ENCODE measurements at regions not wholly inside any gene's neighbourhood (a gene's known extent, or its start where the extent isn't known, plus 50 kb on each side); places are given as distances from the start of the nearest gene placed in this dataset.
"Not testable (repeated sequence)": the region's sequence is repeated elsewhere in the genome, so short reads cannot be mapped to it uniquely, and the experiment has no call there.

DNA sequence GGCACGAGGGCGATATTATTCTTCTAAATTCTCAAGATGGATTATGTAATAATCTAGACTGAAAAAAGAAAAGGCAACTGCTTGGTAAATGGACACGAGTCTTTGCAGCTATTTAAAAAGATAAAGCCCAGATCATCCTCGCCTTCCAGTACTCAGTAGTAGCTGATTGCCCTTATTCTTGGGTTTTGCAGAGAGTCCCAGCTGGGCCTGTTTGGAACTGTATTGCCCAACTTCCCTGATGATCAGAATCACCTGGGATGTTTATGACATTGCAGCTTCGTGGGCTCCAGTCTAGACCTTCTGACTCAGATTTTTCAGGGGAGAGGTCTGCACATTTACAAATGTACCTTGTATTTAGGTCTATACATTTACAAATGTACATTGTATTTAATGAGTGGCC, 213.5 kb downstream of the RAB11FIP4 start:
- 72 to 80% methylated on average over 5 of the region's 5 CpGs for WGBS, 2 donors
- no peak for DNase-seq
- no peak overlapping the region for H3K4me3 ChIP-seq
- no peaks in the 10 kb centered on the region for H3K27me3 ChIP-seq
- intact Hi-C loops (cut with DNase I): no loop called here
- H3K4me1 ChIP-seq: no peaks in the 10 kb centered on the region
- ATAC-seq: no peak
- no peaks in the 10 kb centered on the region for H3K9me3 ChIP-seq
- no peak overlapping the region for H3K27ac ChIP-seq
- H3K36me3 ChIP-seq (replicated peaks in 1 of 2; ENCODE audit: insufficient read depth in 1 of 2, low read depth in 2 of 2): no peaks in the 10 kb centered on the region
- TF ChIP-seq, protein P1, sequence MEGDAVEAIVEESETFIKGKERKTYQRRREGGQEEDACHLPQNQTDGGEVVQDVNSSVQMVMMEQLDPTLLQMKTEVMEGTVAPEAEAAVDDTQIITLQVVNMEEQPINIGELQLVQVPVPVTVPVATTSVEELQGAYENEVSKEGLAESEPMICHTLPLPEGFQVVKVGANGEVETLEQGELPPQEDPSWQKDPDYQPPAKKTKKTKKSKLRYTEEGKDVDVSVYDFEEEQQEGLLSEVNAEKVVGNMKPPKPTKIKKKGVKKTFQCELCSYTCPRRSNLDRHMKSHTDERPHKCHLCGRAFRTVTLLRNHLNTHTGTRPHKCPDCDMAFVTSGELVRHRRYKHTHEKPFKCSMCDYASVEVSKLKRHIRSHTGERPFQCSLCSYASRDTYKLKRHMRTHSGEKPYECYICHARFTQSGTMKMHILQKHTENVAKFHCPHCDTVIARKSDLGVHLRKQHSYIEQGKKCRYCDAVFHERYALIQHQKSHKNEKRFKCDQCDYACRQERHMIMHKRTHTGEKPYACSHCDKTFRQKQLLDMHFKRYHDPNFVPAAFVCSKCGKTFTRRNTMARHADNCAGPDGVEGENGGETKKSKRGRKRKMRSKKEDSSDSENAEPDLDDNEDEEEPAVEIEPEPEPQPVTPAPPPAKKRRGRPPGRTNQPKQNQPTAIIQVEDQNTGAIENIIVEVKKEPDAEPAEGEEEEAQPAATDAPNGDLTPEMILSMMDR (IDR thresholded peaks at IDR 0.05): no peak
- no peak for TF ChIP-seq POLR2A (IDR thresholded peaks at IDR 0.05)

DNA sequence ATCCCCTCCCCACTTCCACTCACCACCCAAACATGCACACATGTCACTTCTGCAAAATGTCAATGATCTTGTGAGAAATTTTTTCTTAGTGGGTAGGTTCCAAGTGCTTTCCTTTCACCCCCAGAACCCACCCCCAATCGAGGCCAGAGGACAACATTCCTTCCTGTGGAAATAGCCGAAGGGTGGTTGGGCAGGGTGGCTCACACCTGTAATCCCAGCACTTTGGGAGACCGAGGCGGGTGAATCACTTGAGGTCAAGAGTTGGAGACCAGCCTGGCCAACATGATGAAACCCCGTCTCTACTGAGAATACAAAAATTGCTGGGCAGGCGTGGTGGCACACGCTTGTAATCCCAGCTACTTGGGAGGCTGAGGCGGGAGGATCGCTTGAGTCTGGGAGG, 208.7 kb downstream of the RAB11FIP4 start:
- WGBS, 2 donors: 91% methylated on average over 9 of the region's 9 CpGs
- H3K36me3 ChIP-seq (replicated peaks in 1 of 2; ENCODE audit: insufficient read depth in 1 of 2, low read depth in 2 of 2); H3K4me3 ChIP-seq; H3K9me3 ChIP-seq; H3K27ac ChIP-seq; intact Hi-C loops (cut with DNase I); ATAC-seq; DNase-seq; H3K27me3 ChIP-seq: not testable (repeated sequence)
- peaks cover 11% of the 10 kb centered on the region for H3K4me1 ChIP-seq

DNA sequence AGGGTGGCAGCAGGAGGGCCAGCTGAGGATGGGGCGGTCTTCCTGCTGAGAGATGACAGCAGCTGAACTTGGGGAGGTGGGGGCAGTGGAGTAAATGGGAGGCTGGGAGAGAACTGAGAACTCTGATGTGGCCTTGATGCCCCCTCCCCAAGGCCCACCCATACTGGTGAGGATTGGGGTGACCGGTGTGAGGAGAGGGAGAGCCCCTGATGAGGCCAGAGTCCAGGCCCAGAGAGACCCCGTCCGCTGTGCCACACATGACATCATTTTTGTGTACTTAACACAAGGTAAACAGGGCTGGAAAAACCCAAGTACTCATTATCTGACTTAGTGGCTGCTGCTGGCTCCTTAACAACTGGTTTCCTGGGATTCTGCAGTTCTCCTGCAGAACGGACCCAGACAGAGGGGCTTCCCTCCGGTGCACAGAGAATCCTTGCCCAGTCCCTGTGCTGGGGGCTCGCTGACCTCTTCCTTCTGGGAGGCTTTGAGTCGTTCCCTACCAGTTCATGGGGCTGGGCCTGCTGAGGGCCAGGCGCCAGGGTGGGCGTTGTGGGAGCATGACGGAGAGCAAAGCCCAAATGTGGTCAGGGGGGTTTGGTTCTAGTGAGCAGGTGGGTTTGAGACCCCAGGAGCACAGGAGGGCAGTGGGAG, 207.6 kb downstream of the RAB11FIP4 start:
- intact Hi-C loops (cut with DNase I): no loop called here
- ATAC-seq: peak; percentile 64
- Histone ChIP-seq H3K9me3 (no peaks in the 10 kb centered on the region), H3K27ac (peak overlapping the region in 1 of 4 donors; percentile 11), H3K36me3 (replicated peaks in 1 of 2; ENCODE audit: insufficient read depth in 1 of 2, low read depth in 2 of 2) (no peaks in the 10 kb centered on the region), H3K4me1 (peaks cover 11% of the 10 kb centered on the region), H3K4me3 (no peak overlapping the region), H3K27me3 (no peaks in the 10 kb centered on the region)
- TF ChIP-seq, protein P1 (IDR thresholded peaks at IDR 0.05): no peak
- TF ChIP-seq POLR2A (IDR thresholded peaks at IDR 0.05): no peak
- DNase-seq: peak in 2 of 4 donors; percentile 41
- 47 to 55% methylated on average over 8 to 9 of the region's 11 CpGs for WGBS, 2 donors

- H3K27ac ChIP-seq: no peak overlapping the region
- 50 to 67% methylated on average over 4 of the region's 4 CpGs for WGBS, 2 donors
Measured at GRCh38 chr17:31598399-31598782, 206.9 kb downstream of the RAB11FIP4 start.

GRCh38 chr17:31597646-31598398, 206.3 kb downstream of the RAB11FIP4 start:
- intact Hi-C loops (cut with DNase I): no loop called here
- H3K9me3 ChIP-seq: no peaks in the 10 kb centered on the region
- DNase-seq (no peak), ATAC-seq (no peak)
- H3K36me3 ChIP-seq (replicated peaks in 1 of 2; ENCODE audit: insufficient read depth in 1 of 2, low read depth in 2 of 2): no peaks in the 10 kb centered on the region
- H3K27me3 ChIP-seq: no peaks in the 10 kb centered on the region
- no peak overlapping the region for H3K4me3 ChIP-seq
- WGBS, 2 donors: 90 to 96% methylated on average over 2 to 10 of the region's 10 CpGs
- TF ChIP-seq POLR2A (IDR thresholded peaks at IDR 0.05): no peak
- TF ChIP-seq, protein P1 (IDR thresholded peaks at IDR 0.05): no peak
- no peak overlapping the region for H3K27ac ChIP-seq
- H3K4me1 ChIP-seq: peaks cover 11% of the 10 kb centered on the region

More at GRCh38 chr17:31598399-31598782, 206.9 kb downstream of the RAB11FIP4 start:
- no peaks in the 10 kb centered on the region for H3K36me3 ChIP-seq (replicated peaks in 1 of 2; ENCODE audit: insufficient read depth in 1 of 2, low read depth in 2 of 2)
- no peaks in the 10 kb centered on the region for H3K27me3 ChIP-seq
- ATAC-seq: no peak
- no peak overlapping the region for H3K4me3 ChIP-seq
- intact Hi-C loops (cut with DNase I): no loop called here
- H3K4me1 ChIP-seq: peaks cover 11% of the 10 kb centered on the region
- H3K9me3 ChIP-seq: no peaks in the 10 kb centered on the region
- TF ChIP-seq, protein P1 (IDR thresholded peaks at IDR 0.05): no peak
- no peak for TF ChIP-seq POLR2A (IDR thresholded peaks at IDR 0.05)
- DNase-seq: no peak
